Activated T-helper 1 cell treated with anti-CD3 and anti-CD28 coated beads, Interleukin-12 subunit alpha, Interleukin-12 subunit beta, Interleukin-2, Interleukin-4 antibody, amounts not matched to agents 30 ng/mL and 10 ng/mL and 1 ng/mL, durations not matched to agents 14 hours and 24 hours and 36 hours (primary cell): ENCODE measurements at regions not wholly inside any gene's neighbourhood (a gene's known extent, or its start where the extent isn't known, plus 50 kb on each side); places are given as distances from the start of the nearest gene placed in this dataset.

ENCODE experiments used
- DNase-seq: peaks from one replicate; pipeline ENCODE4 v3.0.0; 2021; ENCODE audit warnings: low spot score
- H3K27ac Mint-ChIP-seq: one replicate; pipeline ENCODE4 v1.8.0; 2021; ENCODE audit warnings: mild to moderate bottlenecking, mixed read lengths
- H3K27me3 Mint-ChIP-seq: one replicate; pipeline ENCODE4 v1.8.0; 2022; ENCODE audit warnings: mild to moderate bottlenecking, moderate library complexity, mixed read lengths; ENCODE audit not compliant: insufficient read depth
- H3K36me3 Mint-ChIP-seq: one replicate; pipeline ENCODE4 v1.8.0; 2021; ENCODE audit warnings: low read depth, mixed read lengths
- H3K4me1 Mint-ChIP-seq: one replicate; pipeline ENCODE4 v1.8.0; 2021; ENCODE audit warnings: low read depth, mixed read lengths
- H3K4me3 Mint-ChIP-seq: one replicate; pipeline ENCODE4 v1.8.0; 2021; ENCODE audit warnings: mild to moderate bottlenecking, moderate library complexity, mixed read lengths
- H3K9me3 Mint-ChIP-seq: one replicate; pipeline ENCODE4 v1.8.0; 2021; ENCODE audit warnings: mixed read lengths
- intact Hi-C: fragments of 100-400 bp; cut with micrococcal nuclease; formaldehyde crosslinking; loops from one replicate; pipeline ENCODE4 v1.15.1; 2024

DNA sequence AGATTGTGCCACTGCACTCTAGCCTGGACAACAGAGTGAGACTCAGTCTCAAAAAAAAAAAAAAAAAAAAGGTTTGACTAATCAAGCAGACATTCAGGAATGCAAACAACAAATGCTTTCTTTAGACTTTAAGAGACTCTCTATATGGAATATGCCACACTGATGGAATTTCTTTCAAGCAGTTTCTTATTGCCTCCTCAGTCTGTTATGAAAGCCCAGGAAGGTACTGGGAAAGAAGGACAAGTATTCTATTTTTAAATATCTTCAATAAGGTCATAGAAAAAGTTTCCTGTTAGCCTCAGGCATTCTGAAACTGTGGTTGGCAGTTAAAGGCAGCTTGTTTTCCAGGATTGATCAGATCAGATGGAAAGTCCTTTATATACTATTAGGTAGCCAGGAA is 241.6 kb downstream of the PIK3C3 start:
- Mint-ChIP-seq H3K27ac (no peak overlapping the region), H3K4me1 (no peaks in the 10 kb centered on the region), H3K4me3 (no peak overlapping the region), H3K9me3 (no peaks in the 10 kb centered on the region), H3K27me3 (peaks cover 3% of the 10 kb centered on the region), H3K36me3 (no peaks in the 10 kb centered on the region)
- intact Hi-C loops: no loop called here
- DNase-seq: no peak

DNA sequence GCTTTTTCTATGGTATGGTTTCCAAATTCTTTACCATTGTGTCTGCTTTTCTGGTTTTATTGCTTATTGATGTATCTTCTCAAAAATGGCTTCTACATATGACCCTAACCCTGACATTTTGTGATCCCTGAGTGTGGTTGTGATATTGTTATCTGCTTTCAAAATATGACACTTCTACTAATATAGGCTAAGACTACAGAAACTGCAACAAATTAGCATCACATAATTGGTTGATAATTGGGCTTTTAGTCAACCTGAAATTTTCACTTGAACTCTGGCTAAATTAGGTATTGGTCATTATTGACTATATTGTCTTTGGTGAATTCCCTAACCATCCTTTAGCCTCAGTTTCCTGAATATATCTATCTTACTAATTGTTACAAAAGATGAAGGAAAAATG is 246.1 kb downstream of the PIK3C3 start:
- no peaks in the 10 kb centered on the region for H3K36me3 Mint-ChIP-seq
- peaks cover 3% of the 10 kb centered on the region for H3K27me3 Mint-ChIP-seq
- no peaks in the 10 kb centered on the region for H3K4me1 Mint-ChIP-seq
- intact Hi-C loops: no loop called here
- H3K4me3 Mint-ChIP-seq: no peak overlapping the region
- no peaks in the 10 kb centered on the region for H3K9me3 Mint-ChIP-seq
- H3K27ac Mint-ChIP-seq: no peak overlapping the region
- DNase-seq: no peak

DNA sequence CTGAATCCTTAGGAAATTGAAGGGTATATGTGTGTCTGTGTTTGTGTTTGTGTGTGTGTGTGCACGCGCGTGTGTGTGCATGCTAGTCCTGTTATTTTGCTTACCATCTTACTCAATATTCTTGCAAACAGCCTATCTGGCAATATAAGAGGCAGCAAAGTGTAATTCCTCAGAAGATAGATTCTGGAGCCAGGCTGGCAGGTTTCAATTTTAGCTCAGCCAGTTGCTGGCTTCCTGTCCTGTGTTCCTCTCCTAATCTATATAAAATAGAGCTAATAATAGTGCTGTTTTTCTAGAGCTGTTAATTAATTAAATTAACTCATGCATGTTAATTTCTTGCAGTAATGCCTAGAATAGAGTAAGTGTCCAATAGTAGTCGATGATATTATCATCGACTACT is 256.2 kb downstream of the PIK3C3 start:
- DNase-seq: no peak
- Mint-ChIP-seq H3K4me3 (no peak overlapping the region), H3K27me3 (no peaks in the 10 kb centered on the region), H3K4me1 (no peaks in the 10 kb centered on the region), H3K36me3 (no peaks in the 10 kb centered on the region), H3K9me3 (no peaks in the 10 kb centered on the region), H3K27ac (no peak overlapping the region)
- intact Hi-C loops: no loop called here

DNA sequence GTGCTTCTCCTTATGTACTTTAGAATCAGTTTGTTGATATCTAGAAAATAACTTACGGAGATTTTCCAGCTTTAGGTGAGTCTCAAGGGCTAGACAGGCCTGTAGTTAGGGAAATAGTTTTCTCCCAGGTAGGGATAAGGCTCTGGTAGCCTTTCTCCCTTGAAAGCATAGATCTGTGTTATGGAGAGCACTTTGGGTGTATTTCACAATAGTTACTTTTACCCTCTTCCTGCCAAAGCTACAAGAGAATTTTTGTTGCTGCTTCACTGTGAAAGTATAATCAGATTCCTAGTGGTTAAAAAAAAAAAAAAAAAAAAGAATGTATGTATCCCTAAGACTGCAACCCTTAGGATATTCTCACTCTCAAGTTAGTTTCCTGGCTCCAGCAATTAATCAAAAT is 267.5 kb downstream of the PIK3C3 start:
- Mint-ChIP-seq H3K9me3 (no peaks in the 10 kb centered on the region), H3K4me1 (no peaks in the 10 kb centered on the region), H3K4me3 (no peak overlapping the region), H3K36me3 (no peaks in the 10 kb centered on the region), H3K27ac (no peak overlapping the region), H3K27me3 (peaks cover 2% of the 10 kb centered on the region)
- intact Hi-C loops: no loop called here
- DNase-seq: no peak

DNA sequence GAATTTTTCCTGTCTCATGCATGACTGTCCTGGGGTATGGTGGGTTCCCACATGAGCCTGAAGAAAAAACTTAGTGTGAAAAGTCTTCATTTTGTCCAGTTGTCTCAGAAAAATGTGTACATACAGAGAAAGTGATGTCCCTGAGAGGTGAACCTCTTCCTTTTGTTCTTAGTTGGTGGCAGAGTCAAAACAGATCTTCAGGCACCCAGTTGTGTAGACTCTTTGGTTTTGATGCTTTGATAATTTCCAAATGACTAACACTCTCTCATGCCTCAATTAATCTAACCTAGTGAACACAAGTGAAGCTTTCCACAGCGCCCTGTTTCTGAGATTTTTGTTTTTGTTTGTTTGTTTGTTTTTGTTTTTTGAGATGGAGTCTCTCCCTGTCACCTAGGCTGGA is 273.5 kb downstream of the PIK3C3 start:
- Mint-ChIP-seq H3K36me3 (no peaks in the 10 kb centered on the region), H3K9me3 (no peaks in the 10 kb centered on the region), H3K27me3 (no peaks in the 10 kb centered on the region), H3K4me3 (no peak overlapping the region), H3K27ac (no peak overlapping the region), H3K4me1 (no peaks in the 10 kb centered on the region)
- DNase-seq: no peak
- intact Hi-C loops: no loop called here

DNA sequence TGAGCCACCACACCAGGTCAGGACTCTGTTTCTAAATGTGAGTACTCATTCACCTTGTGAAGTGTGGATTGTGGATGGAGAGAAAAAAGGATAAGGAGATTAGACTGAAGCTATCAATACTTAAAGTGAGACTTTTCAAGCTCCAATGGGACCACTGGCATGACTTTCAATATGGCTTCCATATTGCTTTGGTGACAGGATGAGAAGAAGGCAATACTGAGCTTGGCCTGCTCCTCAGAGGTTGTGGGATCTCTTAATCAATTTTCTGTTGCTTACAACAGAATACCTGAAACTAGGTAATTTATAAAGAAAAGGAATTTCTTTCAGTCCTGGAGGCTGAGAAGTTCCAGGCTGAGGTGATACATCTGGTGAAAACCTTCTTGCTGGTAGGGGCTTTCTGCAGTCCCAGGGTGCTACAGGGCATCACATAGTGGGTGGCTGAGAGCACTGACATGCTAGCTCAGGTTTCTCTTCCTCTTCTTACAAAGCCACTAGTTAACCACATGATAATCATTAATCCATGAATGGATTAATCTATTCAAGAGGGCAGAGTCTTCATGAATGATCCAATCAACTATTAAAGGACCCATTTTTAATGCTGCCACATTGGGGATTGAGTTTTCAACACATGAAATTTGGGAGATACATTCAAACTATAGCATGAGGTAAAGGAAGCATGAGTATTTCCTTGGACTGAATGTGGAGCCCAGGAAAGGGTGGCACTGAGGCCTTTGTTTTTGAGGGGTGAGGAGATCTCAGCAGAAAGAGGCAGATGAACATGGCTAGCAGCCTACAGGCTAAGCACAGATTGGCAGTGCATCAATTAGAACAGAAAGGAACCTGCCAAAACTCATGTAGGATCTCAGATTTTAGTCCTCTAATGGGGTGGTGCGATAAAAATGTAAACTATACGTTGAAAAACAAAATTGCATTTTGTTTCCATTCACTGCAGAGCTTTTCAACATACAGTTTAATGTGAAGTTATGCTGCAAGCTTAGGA is 274.5 kb downstream of the PIK3C3 start:
- no peak for DNase-seq
- H3K27me3 Mint-ChIP-seq: no peaks in the 10 kb centered on the region
- no peaks in the 10 kb centered on the region for H3K36me3 Mint-ChIP-seq
- no peak overlapping the region for H3K27ac Mint-ChIP-seq
- H3K4me3 Mint-ChIP-seq: no peak overlapping the region
- intact Hi-C loops: no loop called here
- no peaks in the 10 kb centered on the region for H3K4me1 Mint-ChIP-seq
- H3K9me3 Mint-ChIP-seq: no peaks in the 10 kb centered on the region

DNA sequence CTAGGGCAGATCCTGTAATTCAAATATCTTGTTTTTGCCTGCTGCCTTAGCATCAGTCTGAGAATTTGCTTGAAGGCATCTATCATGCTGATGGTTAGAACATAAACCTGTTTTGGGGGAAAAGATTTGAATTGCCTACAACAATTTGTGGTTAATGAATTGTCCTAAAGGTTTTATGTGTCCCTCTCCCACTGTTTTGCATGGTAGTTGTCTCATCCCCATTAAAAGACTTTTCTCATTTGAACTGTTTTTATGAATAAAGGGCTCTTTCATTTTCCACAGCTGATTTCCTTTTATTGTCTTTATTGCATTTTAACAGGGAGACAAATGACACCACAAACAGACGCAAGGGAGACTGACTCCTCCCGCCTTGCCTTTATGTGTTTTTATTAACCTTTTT is 275.6 kb downstream of the PIK3C3 start:
- Mint-ChIP-seq H3K4me3 (no peak overlapping the region), H3K9me3 (no peaks in the 10 kb centered on the region), H3K27ac (no peak overlapping the region), H3K36me3 (no peaks in the 10 kb centered on the region), H3K27me3 (no peaks in the 10 kb centered on the region), H3K4me1 (no peaks in the 10 kb centered on the region)
- no peak for DNase-seq
- intact Hi-C loops: no loop called here

DNA sequence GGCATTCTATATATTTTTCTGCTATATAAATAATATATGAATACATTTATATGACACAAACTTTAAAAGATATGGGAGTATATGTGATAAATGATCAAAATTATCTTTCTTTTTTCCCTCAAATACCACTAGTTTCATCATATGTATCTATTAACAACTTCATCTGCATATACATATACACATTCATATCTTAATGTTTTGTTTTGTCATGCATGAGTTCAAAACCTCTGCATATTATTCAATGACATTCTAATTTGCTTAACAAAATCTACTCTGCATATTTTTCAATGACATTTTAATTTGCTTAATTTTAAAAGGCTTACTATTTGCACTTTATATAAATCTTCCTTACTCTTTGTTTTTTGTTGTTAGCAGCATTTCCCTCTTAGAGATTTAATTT is 276.2 kb downstream of the PIK3C3 start:
- intact Hi-C loops: no loop called here
- no peak for DNase-seq
- Mint-ChIP-seq H3K4me3 (no peak overlapping the region), H3K36me3 (no peaks in the 10 kb centered on the region), H3K9me3 (no peaks in the 10 kb centered on the region), H3K27ac (no peak overlapping the region), H3K4me1 (no peaks in the 10 kb centered on the region), H3K27me3 (no peaks in the 10 kb centered on the region)

DNA sequence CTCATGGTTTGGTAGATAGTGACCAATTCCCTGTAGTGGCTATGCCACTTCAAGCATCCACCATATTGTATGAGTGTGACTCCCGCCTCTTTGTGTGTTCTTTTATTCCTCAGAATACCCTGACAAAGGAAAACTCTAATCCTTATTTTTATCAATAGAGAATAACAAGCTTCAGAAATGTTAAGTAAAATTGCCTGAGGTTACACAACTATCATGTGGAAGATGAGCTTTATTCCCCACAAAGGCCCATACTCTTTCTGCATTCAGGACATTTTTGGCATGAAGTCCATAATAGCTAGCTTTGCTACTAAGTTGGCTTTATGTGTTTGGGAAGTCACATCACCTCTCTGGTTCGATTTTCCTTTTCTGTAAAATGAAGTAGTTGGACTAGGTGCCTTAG is 276.8 kb downstream of the PIK3C3 start:
- no peak for DNase-seq
- Mint-ChIP-seq H3K4me3 (no peak overlapping the region), H3K9me3 (no peaks in the 10 kb centered on the region), H3K27me3 (no peaks in the 10 kb centered on the region), H3K27ac (no peak overlapping the region), H3K36me3 (no peaks in the 10 kb centered on the region), H3K4me1 (no peaks in the 10 kb centered on the region)
- intact Hi-C loops: no loop called here

DNA sequence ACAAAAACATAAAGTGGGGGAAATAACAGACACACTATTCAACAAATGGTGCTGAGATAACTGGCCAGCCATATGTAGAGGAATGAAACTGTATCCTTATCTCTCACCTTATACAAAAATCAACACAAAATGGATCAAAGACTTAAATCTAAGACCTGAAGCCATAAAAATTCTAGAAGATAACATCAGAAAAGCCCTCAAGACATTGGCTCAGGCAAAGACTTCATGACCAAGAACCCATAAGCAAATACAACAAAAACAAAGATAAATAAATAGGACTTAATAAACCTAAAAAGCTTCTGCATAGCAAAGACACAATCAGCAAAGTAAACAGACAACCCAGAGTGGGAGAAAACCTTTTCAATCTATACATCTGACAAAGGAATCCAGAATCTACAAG is 278.9 kb downstream of the PIK3C3 start:
- Mint-ChIP-seq H3K9me3 (peaks cover 2% of the 10 kb centered on the region), H3K4me1 (no peaks in the 10 kb centered on the region), H3K27me3 (no peaks in the 10 kb centered on the region), H3K4me3 (no peak overlapping the region), H3K27ac (no peak overlapping the region), H3K36me3 (no peaks in the 10 kb centered on the region)
- intact Hi-C loops: no loop called here
- DNase-seq: no peak

DNA sequence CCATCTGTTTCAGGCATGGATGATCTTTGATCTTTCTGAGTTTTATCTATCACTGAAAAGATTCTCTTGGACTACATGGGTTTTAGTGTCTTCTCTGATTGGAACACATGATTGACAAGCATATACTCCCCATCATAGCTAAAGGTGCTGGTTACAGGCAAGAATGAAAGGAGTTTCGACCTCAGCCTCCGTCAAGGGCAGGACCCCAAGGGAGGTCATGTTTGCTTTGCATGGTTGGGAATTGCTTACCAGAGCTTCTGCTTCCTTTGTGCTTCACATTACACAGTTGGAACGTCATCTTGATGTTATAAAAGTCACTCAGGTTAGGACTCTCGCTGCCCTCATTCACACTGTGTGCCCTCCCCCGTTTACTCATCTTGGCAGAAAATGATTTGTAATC is 287.7 kb downstream of the PIK3C3 start:
- H3K4me1 Mint-ChIP-seq: no peaks in the 10 kb centered on the region
- no peaks in the 10 kb centered on the region for H3K27me3 Mint-ChIP-seq
- intact Hi-C loops: no loop called here
- no peak overlapping the region for H3K4me3 Mint-ChIP-seq
- no peaks in the 10 kb centered on the region for H3K36me3 Mint-ChIP-seq
- no peak for DNase-seq
- H3K9me3 Mint-ChIP-seq: peaks cover 2% of the 10 kb centered on the region
- H3K27ac Mint-ChIP-seq: no peak overlapping the region

DNA sequence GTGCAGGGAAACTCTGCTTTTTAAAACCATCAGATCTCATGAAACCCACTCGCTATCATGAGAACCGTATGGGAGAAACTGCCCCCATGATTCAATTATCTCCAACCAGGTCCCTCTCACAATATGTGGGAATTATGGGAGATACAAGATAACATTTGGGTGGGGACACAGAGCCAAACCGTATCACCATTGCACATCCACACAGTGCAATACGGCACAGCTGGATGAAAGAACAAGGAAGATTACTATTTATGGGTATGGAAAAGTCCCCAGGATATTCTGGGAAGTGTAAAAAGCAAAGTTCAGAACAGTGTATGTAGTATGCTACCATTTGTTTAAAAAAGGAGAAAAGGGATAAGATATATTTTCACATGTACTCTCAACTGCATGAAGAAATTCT is 290.1 kb downstream of the PIK3C3 start:
- intact Hi-C loops: no loop called here
- no peak for DNase-seq
- H3K36me3 Mint-ChIP-seq: no peaks in the 10 kb centered on the region
- H3K9me3 Mint-ChIP-seq: no peaks in the 10 kb centered on the region
- H3K27ac Mint-ChIP-seq: no peak overlapping the region
- no peaks in the 10 kb centered on the region for H3K4me1 Mint-ChIP-seq
- no peaks in the 10 kb centered on the region for H3K27me3 Mint-ChIP-seq
- no peak overlapping the region for H3K4me3 Mint-ChIP-seq

DNA sequence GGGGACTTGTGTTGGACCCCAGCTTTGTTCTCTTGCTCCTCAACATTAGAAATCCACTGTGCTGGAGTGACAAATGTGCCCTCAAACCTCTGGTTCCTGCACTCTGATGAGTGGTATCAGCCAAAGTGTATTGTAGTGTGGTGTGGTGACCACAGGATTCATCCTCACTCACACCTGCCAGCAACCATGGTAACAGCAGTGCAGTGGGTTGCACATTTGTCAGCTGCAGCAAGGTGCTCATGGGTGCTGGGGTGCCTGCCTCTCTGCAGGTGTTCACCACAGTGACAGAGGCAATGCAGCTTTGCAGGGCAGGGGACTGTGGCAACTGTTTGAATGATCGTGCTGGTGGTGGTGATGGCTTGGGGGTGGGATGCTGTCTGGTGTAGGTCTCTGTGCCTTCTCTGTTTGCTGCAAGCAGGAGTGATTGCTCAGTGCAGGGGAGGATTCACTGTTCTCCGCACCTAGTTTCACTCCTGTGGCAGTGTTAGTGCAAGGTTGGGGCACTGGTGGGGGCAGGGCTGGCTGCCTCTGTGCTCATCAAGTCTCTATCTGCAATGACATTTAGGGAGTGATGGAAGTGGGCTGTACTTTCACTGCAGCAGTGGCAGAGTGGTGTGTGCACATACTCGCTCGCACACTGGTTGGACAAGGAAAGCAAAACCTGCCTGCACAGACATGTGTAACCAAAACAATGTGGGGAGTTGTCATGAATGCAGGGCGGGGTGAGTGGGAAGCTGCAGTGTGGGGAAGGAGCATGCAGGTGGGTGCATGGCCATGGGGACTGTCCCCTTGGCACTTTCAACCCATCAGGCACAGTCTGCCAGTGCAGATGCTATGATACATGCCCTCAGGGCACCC is 301.1 kb downstream of the PIK3C3 start:
- H3K9me3 Mint-ChIP-seq: no peaks in the 10 kb centered on the region
- intact Hi-C loops: no loop called here
- H3K4me1 Mint-ChIP-seq: no peaks in the 10 kb centered on the region

More for the DNA sequence above, 301.1 kb downstream of the PIK3C3 start:
- no peak overlapping the region for H3K27ac Mint-ChIP-seq
- H3K36me3 Mint-ChIP-seq: no peaks in the 10 kb centered on the region
- no peak overlapping the region for H3K4me3 Mint-ChIP-seq
- no peak for DNase-seq
- H3K27me3 Mint-ChIP-seq: peaks cover 2% of the 10 kb centered on the region
